SW480 (cell line): ENCODE measurements at regions not wholly inside any gene's neighbourhood (a gene's known extent, or its start where the extent isn't known, plus 50 kb on each side); places are given as distances from the start of the nearest gene placed in this dataset.

ENCODE experiments used
- DNase-seq: peaks from one replicate; pipeline ENCODE4 v3.0.0-alpha.2; 2016; ENCODE audit warnings: low spot score

DNA sequence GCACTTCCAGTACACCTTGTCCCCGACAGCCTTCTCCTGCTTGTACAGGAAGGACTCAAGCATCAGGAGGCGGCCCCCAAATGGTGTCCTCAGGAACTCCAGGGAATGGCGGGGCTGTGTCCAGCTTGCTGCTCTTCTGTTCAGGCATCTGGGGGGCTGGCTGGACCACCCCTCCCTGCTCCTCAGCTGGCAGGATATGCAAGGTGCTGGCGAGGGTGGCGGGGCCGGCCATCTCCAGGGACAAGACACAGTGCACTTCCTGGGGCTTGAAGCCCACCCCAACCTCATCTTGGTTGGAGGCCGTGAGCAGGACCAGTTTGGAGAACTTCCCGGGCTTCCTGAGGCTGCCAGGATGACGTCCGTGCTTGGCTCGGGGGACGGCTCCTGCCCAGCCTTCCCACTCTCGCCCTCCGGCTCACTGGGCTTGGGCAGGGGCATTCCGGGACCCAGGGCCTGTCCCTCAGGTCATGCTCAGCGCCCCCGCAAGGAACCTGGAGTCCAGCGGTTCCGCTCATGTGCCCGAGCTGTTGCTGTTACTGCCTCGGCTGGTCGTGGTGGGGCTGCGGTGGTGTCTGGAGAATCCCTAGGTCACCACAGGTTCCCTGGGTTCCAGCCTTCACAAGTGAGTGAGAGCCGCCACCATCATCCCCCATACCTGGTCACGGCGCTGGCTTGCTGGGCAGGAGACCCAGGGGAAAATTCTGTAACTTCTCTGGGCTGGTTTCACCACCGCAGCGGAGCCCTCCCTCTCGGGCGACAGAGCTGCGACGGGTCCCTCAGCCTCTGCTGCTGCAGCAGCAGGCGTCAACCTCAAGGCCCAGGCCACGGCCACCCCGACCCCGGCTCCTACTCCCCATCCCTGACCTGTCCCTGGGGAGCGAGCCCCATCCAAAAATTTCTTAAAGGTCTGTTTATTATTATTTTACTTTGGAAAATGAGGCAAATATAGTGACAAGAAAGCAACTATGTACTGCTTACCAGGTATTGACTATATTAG, 82.8 kb upstream of the FXR1 start:
- no peak for DNase-seq

DNA sequence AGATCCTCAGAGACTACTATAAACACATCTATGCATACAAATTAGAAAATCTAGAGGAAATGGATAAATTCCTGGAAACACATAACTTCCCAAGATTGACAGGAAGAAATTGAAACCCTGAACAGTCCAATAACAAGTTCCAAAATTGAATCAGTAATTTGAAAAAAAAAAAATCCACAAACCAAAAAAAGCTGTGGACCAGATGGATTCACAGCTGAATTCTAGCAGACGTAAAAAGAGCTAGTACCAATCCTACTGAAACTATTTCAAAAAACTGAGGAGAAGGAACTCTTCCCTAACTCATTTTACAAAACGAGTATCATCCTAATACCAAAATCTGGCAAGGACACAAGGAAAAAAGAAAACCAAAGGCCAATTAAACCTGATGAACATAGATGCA, 77.0 kb upstream of the FXR1 start:
- no peak for DNase-seq

DNA sequence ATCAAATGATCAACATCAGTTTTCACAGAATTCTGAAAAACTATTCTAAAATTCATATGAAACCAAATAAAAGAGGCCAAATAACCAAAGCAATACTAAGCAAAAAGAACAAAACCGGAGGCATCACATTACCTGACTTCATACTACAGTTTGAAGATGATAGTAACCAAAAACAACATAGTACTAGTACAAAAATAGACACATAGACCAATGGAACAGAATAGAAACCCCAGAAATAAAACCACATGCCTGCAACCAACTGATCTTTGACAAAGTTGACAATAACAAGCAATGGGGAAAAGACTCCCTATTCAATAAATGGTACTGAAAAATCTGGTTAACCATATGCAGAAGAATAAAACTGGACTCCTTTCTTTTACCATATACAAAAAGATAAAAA, 75.7 kb upstream of the FXR1 start:
- no peak for DNase-seq

GRCh38 chr3:180854887-180855286, 57.6 kb upstream of the FXR1 start:
- DNase-seq: no peak

- DNase-seq: peak; percentile 41
Observed at GRCh38 chr3:180855364-180855763, 57.1 kb upstream of the FXR1 start.

- no peak for DNase-seq
Observed at GRCh38 chr3:180855956-180856355, 56.5 kb upstream of the FXR1 start.

GRCh38 chr3:180860180-180860858, 52.2 kb upstream of the FXR1 start:
- no peak for DNase-seq
